ENCODE measurements at regions not wholly inside any gene's neighbourhood (a gene's known extent, or its start where the extent isn't known, plus 50 kb on each side); places are given as distances from the start of the nearest gene placed in this dataset.

DNA sequence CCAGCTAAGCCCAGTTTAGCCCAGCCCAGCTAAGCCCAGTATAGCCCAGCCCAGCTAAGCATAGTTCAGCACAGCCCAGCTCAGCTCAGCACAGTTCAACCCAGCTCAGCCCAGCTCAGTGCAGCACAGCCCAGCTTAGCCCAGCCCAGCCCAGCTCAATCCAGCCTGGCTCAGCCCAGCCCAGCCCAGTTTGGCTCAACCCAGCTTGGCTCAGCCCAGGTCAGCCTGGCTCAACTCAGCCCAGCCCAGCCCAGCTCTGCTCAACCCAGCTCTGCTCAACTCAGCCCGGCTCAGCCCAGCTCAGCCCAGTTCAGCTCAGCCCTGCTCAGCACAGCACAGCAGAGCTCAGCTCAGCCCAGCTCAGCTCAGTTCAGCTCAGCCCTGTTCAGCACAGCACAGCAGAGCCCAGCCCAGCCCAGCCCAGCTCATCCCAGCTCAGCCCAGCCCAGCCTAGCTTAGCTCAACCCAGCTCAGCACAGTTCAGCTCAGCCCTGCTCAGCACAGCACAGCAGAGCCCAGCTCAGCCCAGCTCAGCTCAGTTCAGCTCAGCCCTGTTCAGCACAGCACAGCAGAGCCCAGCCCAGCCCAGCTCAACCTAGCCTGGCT, 330.9 kb downstream of the TMEM121 start:
- no peaks in the 10 kb centered on the region for H3K79me1 ChIP-seq (ENCODE audit: low read depth, low read length)
- peaks cover 0 to 6% (median 0%) of the 10 kb centered on the region in 4 experiments; a peak in 2 of 8 replicates for H3K36me3 ChIP-seq (ENCODE audit: control insufficient read depth in 2 of 4, insufficient read depth in 4 of 4, low read length in 3 of 4)
- peaks cover 0 to 2% of the 10 kb centered on the region in 2 experiments for H4K20me1 ChIP-seq (replicated peaks in 1 of 2; ENCODE audit: control insufficient read depth in 1 of 2, insufficient read depth in 2 of 2, low read length in 2 of 2)
- no peak overlapping the region for H4K8ac ChIP-seq (ENCODE audit: extremely low read depth, insufficient read depth, low read length)
- H3K9ac ChIP-seq (replicated peaks in 1 of 4; ENCODE audit: extremely low read depth in 1 of 4, low read depth in 3 of 4, low read length in 3 of 4) = no peak overlapping the region
- no peak overlapping the region for H3K4me3 ChIP-seq (ENCODE audit: extremely low read depth in 1 of 4, insufficient read depth in 2 of 4, low read depth in 3 of 4, low read length in 4 of 4)
- CTCF ChIA-PET (ENCODE audit: partially characterized antibody) = interaction anchor here (0.6 kb wide), 1 partner anchor 371 kb away, joined by 4 read pairs; no protein-coding TSS in a partner anchor
- WGBS, 2 experiments (ENCODE audit: extremely low coverage in 1 of 2, insufficient coverage in 1 of 2, insufficient read length in 1 of 2, insufficient replicate concordance in 2 of 2, low coverage in 1 of 2, low lambda C conversion rate in 2 of 2, missing lambda C conversion rate in 1 of 2) = 80% methylated on average over 1 of the region's 1 CpG; no CpG with 5 or more reads in 1 of the 2 experiments
- no peak overlapping the region for H2BK15ac ChIP-seq (ENCODE audit: low read length)
- no peak overlapping the region for H2AFZ ChIP-seq (ENCODE audit: low read length)
- no peak overlapping the region for H3K27ac ChIP-seq (ENCODE audit: low read depth, low read length)
- no peak overlapping the region for H3K14ac ChIP-seq (ENCODE audit: insufficient read length)
- no peaks in the 10 kb centered on the region; a peak in 2 of 7 replicates for H3K27me3 ChIP-seq (replicated peaks in 1 of 4; ENCODE audit: control insufficient read depth in 3 of 4, extremely low read depth in 1 of 4, insufficient read depth in 3 of 4, low read length in 3 of 4)
- POLR2A ChIA-PET (ENCODE audit: partially characterized antibody) = no interaction called here
- H2BK20ac ChIP-seq (ENCODE audit: low read length) = no peak overlapping the region
- H3K4ac ChIP-seq (replicated peaks; ENCODE audit: insufficient read length, low read depth, low read length) = no peak overlapping the region
- no peaks in the 10 kb centered on the region for H3K23me2 ChIP-seq (ENCODE audit: low read depth, low read length)
- peaks cover 77 to 95% of the 10 kb centered on the region in 2 experiments for H3K9me3 ChIP-seq (ENCODE audit: insufficient read depth in 2 of 2, low read depth in 1 of 2, low read length in 1 of 2)
- no peak overlapping the region for H4K91ac ChIP-seq (replicated peaks; ENCODE audit: insufficient read length, low read length)
- no peak for DNase-seq (ENCODE audit: low read depth in 1 of 2, low spot score in 2 of 2)
- H3K23ac ChIP-seq (ENCODE audit: insufficient read length) = no peak overlapping the region
- H3K18ac ChIP-seq (ENCODE audit: extremely low read depth, low read length) = no peak overlapping the region
- no peak overlapping the region for H3K56ac ChIP-seq (replicated peaks; ENCODE audit: insufficient read length, low read depth, low read length)
- no peak overlapping the region for H2BK5ac ChIP-seq (ENCODE audit: low read depth, low read length)
- H2BK120ac ChIP-seq (replicated peaks; ENCODE audit: low read depth, low read length) = no peak overlapping the region
- H2AK5ac ChIP-seq (ENCODE audit: low read depth, low read length) = no peak overlapping the region
- no peak overlapping the region for H4K5ac ChIP-seq (ENCODE audit: insufficient read length, low read depth, low read length)
- TF ChIP-seq CREB1 (IDR thresholded peaks at IDR 0.05) (no peak), RBBP5 (IDR thresholded peaks at IDR 0.05; ENCODE audit: borderline replicate concordance, low read depth, low read length) (no peak), CTBP2 (IDR thresholded peaks at IDR 0.05; ENCODE audit: borderline replicate concordance, insufficient read depth, insufficient read length, low read length) (no peak), JUN (IDR thresholded peaks at IDR 0.05; ENCODE audit: low read depth, low read length) (no peak), SP2 (IDR thresholded peaks at IDR 0.05; ENCODE audit: low read length) (no peak)
- H3K4me2 ChIP-seq (ENCODE audit: insufficient read depth in 1 of 2, low read depth in 2 of 2, low read length in 2 of 2) = no peak overlapping the region
- H3K4me1 ChIP-seq (replicated peaks in 1 of 4; ENCODE audit: control insufficient read depth in 3 of 4, insufficient read depth in 4 of 4, low read length in 3 of 4) = no peaks in the 10 kb centered on the region
- no peak for FAIRE-seq
- no peaks in the 10 kb centered on the region for H3K79me2 ChIP-seq (ENCODE audit: control insufficient read depth in 1 of 2, insufficient read depth in 2 of 2, low read length in 2 of 2)
- no peak overlapping the region for H2BK12ac ChIP-seq (ENCODE audit: low read depth, low read length)

Data from H1 (cell line).